ENCODE measurements at regions not wholly inside any gene's neighbourhood (a gene's known extent, or its start where the extent isn't known, plus 50 kb on each side); places are given as distances from the start of the nearest gene placed in this dataset.

- DNase-seq (ENCODE audit: low spot score): no peak
- no peak overlapping the region for H3K27ac Mint-ChIP-seq
- H3K27me3 Mint-ChIP-seq (ENCODE audit: low read depth): no peaks in the 10 kb centered on the region
- no peak overlapping the region for H3K4me3 Mint-ChIP-seq (ENCODE audit: low read depth)
- intact Hi-C loops (cut with micrococcal nuclease): no loop called here
- no peaks in the 10 kb centered on the region for H3K36me3 Mint-ChIP-seq (ENCODE audit: low read depth)
- H3K9me3 Mint-ChIP-seq: peaks cover 26% of the 10 kb centered on the region
- H3K4me1 Mint-ChIP-seq (ENCODE audit: low read depth): no peaks in the 10 kb centered on the region
These were observed 246.8 kb upstream of the IRX1 start for GRCh38 chr5:3348576-3349535.

GRCh38 chr5:3347741-3348140 lies 247.9 kb upstream of the IRX1 start:
- Mint-ChIP-seq H3K4me1 (ENCODE audit: low read depth) (no peaks in the 10 kb centered on the region), H3K36me3 (ENCODE audit: low read depth) (no peaks in the 10 kb centered on the region), H3K27ac (no peak overlapping the region), H3K27me3 (ENCODE audit: low read depth) (no peaks in the 10 kb centered on the region), H3K4me3 (ENCODE audit: low read depth) (no peak overlapping the region), H3K9me3 (peaks cover 26% of the 10 kb centered on the region)
- DNase-seq (ENCODE audit: low spot score): no peak
- intact Hi-C loops (cut with micrococcal nuclease): no loop called here

- no peaks in the 10 kb centered on the region for H3K4me1 Mint-ChIP-seq (ENCODE audit: low read depth)
- no peaks in the 10 kb centered on the region for H3K27me3 Mint-ChIP-seq (ENCODE audit: low read depth)
- H3K4me3 Mint-ChIP-seq (ENCODE audit: low read depth): no peak overlapping the region
- DNase-seq (ENCODE audit: low spot score): no peak
- intact Hi-C loops (cut with micrococcal nuclease): no loop called here
- no peak overlapping the region for H3K27ac Mint-ChIP-seq
- H3K36me3 Mint-ChIP-seq (ENCODE audit: low read depth): no peaks in the 10 kb centered on the region
- H3K9me3 Mint-ChIP-seq: peaks cover 23% of the 10 kb centered on the region
These were observed 249.4 kb upstream of the IRX1 start for GRCh38 chr5:3346111-3346820.

- H3K4me3 Mint-ChIP-seq (ENCODE audit: low read depth): no peak overlapping the region
- H3K4me1 Mint-ChIP-seq (ENCODE audit: low read depth): no peaks in the 10 kb centered on the region
- no peak overlapping the region for H3K27ac Mint-ChIP-seq
- intact Hi-C loops (cut with micrococcal nuclease): no loop called here
- no peaks in the 10 kb centered on the region for H3K27me3 Mint-ChIP-seq (ENCODE audit: low read depth)
- DNase-seq (ENCODE audit: low spot score): no peak
- H3K36me3 Mint-ChIP-seq (ENCODE audit: low read depth): no peaks in the 10 kb centered on the region
- H3K9me3 Mint-ChIP-seq: peaks cover 20% of the 10 kb centered on the region
These were observed 250.4 kb upstream of the IRX1 start for GRCh38 chr5:3345195-3345594.

GRCh38 chr5:3344671-3345070 lies 251.0 kb upstream of the IRX1 start:
- DNase-seq (ENCODE audit: low spot score): no peak
- Mint-ChIP-seq H3K4me1 (ENCODE audit: low read depth) (no peaks in the 10 kb centered on the region), H3K27ac (no peak overlapping the region), H3K27me3 (ENCODE audit: low read depth) (no peaks in the 10 kb centered on the region), H3K36me3 (ENCODE audit: low read depth) (no peaks in the 10 kb centered on the region), H3K4me3 (ENCODE audit: low read depth) (no peak overlapping the region), H3K9me3 (peaks cover 15% of the 10 kb centered on the region)
- intact Hi-C loops (cut with micrococcal nuclease): no loop called here

- Mint-ChIP-seq H3K4me3 (ENCODE audit: low read depth) (no peak overlapping the region), H3K9me3 (peaks cover 13% of the 10 kb centered on the region), H3K27ac (no peak overlapping the region), H3K36me3 (ENCODE audit: low read depth) (no peaks in the 10 kb centered on the region), H3K4me1 (ENCODE audit: low read depth) (no peaks in the 10 kb centered on the region), H3K27me3 (ENCODE audit: low read depth) (no peaks in the 10 kb centered on the region)
- no peak for DNase-seq (ENCODE audit: low spot score)
- intact Hi-C loops (cut with micrococcal nuclease): no loop called here
These were observed 251.7 kb upstream of the IRX1 start for GRCh38 chr5:3343911-3344310.

- no peak overlapping the region for H3K4me3 Mint-ChIP-seq (ENCODE audit: low read depth)
- no peaks in the 10 kb centered on the region for H3K4me1 Mint-ChIP-seq (ENCODE audit: low read depth)
- no peaks in the 10 kb centered on the region for H3K27me3 Mint-ChIP-seq (ENCODE audit: low read depth)
- no peaks in the 10 kb centered on the region for H3K36me3 Mint-ChIP-seq (ENCODE audit: low read depth)
- H3K27ac Mint-ChIP-seq: no peak overlapping the region
- intact Hi-C loops (cut with micrococcal nuclease): no loop called here
- no peak for DNase-seq (ENCODE audit: low spot score)
- peaks cover 12% of the 10 kb centered on the region for H3K9me3 Mint-ChIP-seq
These were observed 252.4 kb upstream of the IRX1 start for GRCh38 chr5:3343211-3343610.

- intact Hi-C loops (cut with micrococcal nuclease): no loop called here
- Mint-ChIP-seq H3K4me1 (ENCODE audit: low read depth) (no peaks in the 10 kb centered on the region), H3K9me3 (peaks cover 10% of the 10 kb centered on the region), H3K27ac (no peak overlapping the region), H3K36me3 (ENCODE audit: low read depth) (no peaks in the 10 kb centered on the region), H3K4me3 (ENCODE audit: low read depth) (no peak overlapping the region), H3K27me3 (ENCODE audit: low read depth) (no peaks in the 10 kb centered on the region)
- DNase-seq (ENCODE audit: low spot score): no peak
These were observed 253.1 kb upstream of the IRX1 start for GRCh38 chr5:3342271-3343100.

- intact Hi-C loops (cut with micrococcal nuclease): no loop called here
- Mint-ChIP-seq H3K4me3 (ENCODE audit: low read depth) (no peak overlapping the region), H3K27ac (no peak overlapping the region), H3K36me3 (ENCODE audit: low read depth) (no peaks in the 10 kb centered on the region), H3K4me1 (ENCODE audit: low read depth) (no peaks in the 10 kb centered on the region), H3K27me3 (ENCODE audit: low read depth) (no peaks in the 10 kb centered on the region), H3K9me3 (peaks cover 3% of the 10 kb centered on the region)
- no peak for DNase-seq (ENCODE audit: low spot score)
These were observed 254.0 kb upstream of the IRX1 start for GRCh38 chr5:3341446-3342240.

- Mint-ChIP-seq H3K4me1 (ENCODE audit: low read depth) (no peaks in the 10 kb centered on the region), H3K27ac (no peak overlapping the region), H3K27me3 (ENCODE audit: low read depth) (no peaks in the 10 kb centered on the region), H3K36me3 (ENCODE audit: low read depth) (no peaks in the 10 kb centered on the region), H3K9me3 (peaks cover 3% of the 10 kb centered on the region), H3K4me3 (ENCODE audit: low read depth) (no peak overlapping the region)
- DNase-seq (ENCODE audit: low spot score): no peak
- intact Hi-C loops (cut with micrococcal nuclease): no loop called here
These were observed 255.2 kb upstream of the IRX1 start for GRCh38 chr5:3340471-3340870.

- peaks cover 8% of the 10 kb centered on the region for H3K9me3 Mint-ChIP-seq
- no peaks in the 10 kb centered on the region for H3K4me1 Mint-ChIP-seq (ENCODE audit: low read depth)
- intact Hi-C loops (cut with micrococcal nuclease): no loop called here
These were observed 255.9 kb upstream of the IRX1 start for GRCh38 chr5:3339798-3340115.

GRCh38 chr5:3339092-3339797 lies 256.4 kb upstream of the IRX1 start:
- intact Hi-C loops (cut with micrococcal nuclease): no loop called here
- DNase-seq (ENCODE audit: low spot score): no peak
- Mint-ChIP-seq H3K27ac (no peak overlapping the region), H3K27me3 (ENCODE audit: low read depth) (no peaks in the 10 kb centered on the region), H3K36me3 (ENCODE audit: low read depth) (no peaks in the 10 kb centered on the region), H3K4me3 (ENCODE audit: low read depth) (no peak overlapping the region), H3K9me3 (peaks cover 8% of the 10 kb centered on the region), H3K4me1 (ENCODE audit: low read depth) (no peaks in the 10 kb centered on the region)

More at GRCh38 chr5:3339798-3340115, 255.9 kb upstream of the IRX1 start:
- H3K27me3 Mint-ChIP-seq (ENCODE audit: low read depth): no peaks in the 10 kb centered on the region
- DNase-seq (ENCODE audit: low spot score): no peak
- no peak overlapping the region for H3K4me3 Mint-ChIP-seq (ENCODE audit: low read depth)
- H3K36me3 Mint-ChIP-seq (ENCODE audit: low read depth): no peaks in the 10 kb centered on the region
- no peak overlapping the region for H3K27ac Mint-ChIP-seq
